ENCODE measurements at regions not wholly inside any gene's neighbourhood (a gene's known extent, or its start where the extent isn't known, plus 50 kb on each side); places are given as distances from the start of the nearest gene placed in this dataset.

DNA sequence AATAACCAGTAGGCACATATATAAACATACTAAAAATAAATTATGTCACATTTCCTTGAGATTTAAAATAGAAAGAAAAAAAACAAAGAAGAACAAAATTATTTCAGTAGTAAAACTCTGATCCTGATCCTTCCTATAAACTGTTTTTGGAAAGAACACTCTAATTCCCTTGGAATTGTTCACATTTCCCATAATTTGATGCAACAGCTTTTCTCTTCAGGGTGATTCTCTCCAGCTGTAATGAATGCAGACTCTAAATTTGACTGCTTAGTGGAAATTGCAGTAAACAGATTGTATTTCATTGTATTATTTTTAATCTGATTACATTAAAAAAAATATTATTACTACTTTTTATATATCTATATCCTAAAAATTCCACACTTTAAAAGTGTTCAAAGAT lies 70.2 kb upstream of the ABI3BP start:
- TF ChIP-seq CTCF (IDR thresholded peaks at IDR 0.05) (no peak), POLR2A (IDR thresholded peaks at IDR 0.05) (no peak)
